Keratinocyte (primary cell): ENCODE measurements at regions not wholly inside any gene's neighbourhood (a gene's known extent, or its start where the extent isn't known, plus 50 kb on each side); places are given as distances from the start of the nearest gene placed in this dataset.

Source experiments
- DNase-seq: peaks from one replicate; pipeline ENCODE4 v3.0.0-alpha.2; 2011; ENCODE audit warnings: low read depth, missing footprints, low spot score
- FAIRE-seq: peaks from 2 replicates; lab custom pipeline; 2011; peaks lifted over from hg19 to GRCh38; lab: Jason Lieb, UNC
- H2AFZ ChIP-seq: 2 replicates; pipeline ENCODE4 v1.6.0; 2012; ENCODE audit warnings: low read length, control low read depth, inconsistent platforms; ENCODE audit not compliant: control insufficient read depth
- H3K27ac ChIP-seq: 2 replicates; pipeline ENCODE4 v1.5.1; 2011; ENCODE audit warnings: low read length; ENCODE audit not compliant: control insufficient read depth, insufficient read depth
- H3K27me3 ChIP-seq: 3 replicates; pipeline ENCODE4 v1.6.0; 2011; ENCODE audit warnings: low read length; ENCODE audit not compliant: control insufficient read depth, insufficient read depth; ENCODE audit errors: extremely low read depth
- H3K36me3 ChIP-seq, 2 experiments: 2 replicates in 1 of 2; 3 replicates in 1 of 2; pipeline ENCODE4 v1.5.1; 2011; ENCODE audit warnings: low read length in 2 of 2, mild to moderate bottlenecking in 1 of 2; ENCODE audit not compliant: control insufficient read depth in 2 of 2, insufficient read depth in 2 of 2; ENCODE audit errors: extremely low read depth in 1 of 2
- H3K4me1 ChIP-seq: 3 replicates; pipeline ENCODE4 v1.5.1; 2011; ENCODE audit warnings: low read length; ENCODE audit not compliant: control insufficient read depth, insufficient read depth; ENCODE audit errors: extremely low read depth
- H3K4me2 ChIP-seq: 3 replicates; pipeline ENCODE4 v1.6.0; 2011; ENCODE audit warnings: low read depth, low read length; ENCODE audit not compliant: control insufficient read depth, insufficient read depth; ENCODE audit errors: extremely low read depth
- H3K4me3 ChIP-seq, 3 experiments: fragments of 200-600 bp in 1 of 3; sonication (generic) in 1 of 3; 2 replicates in 2 of 3; 3 replicates in 1 of 3; pipeline ENCODE4 v1.5.1; 2011 to 2016; ENCODE audit warnings: low read length in 3 of 3, mild to moderate bottlenecking in 3 of 3, control low read depth in 2 of 3, inconsistent platforms in 1 of 3, low read depth in 1 of 3, mixed read lengths in 1 of 3, mixed run types in 1 of 3, moderate library complexity in 1 of 3; ENCODE audit not compliant: control insufficient read depth in 2 of 3, insufficient read depth in 2 of 3; ENCODE audit errors: extremely low read depth in 1 of 3
- H3K79me2 ChIP-seq: 2 replicates; pipeline ENCODE4 v1.6.0; 2012; ENCODE audit warnings: low read length; ENCODE audit not compliant: control insufficient read depth, insufficient read depth
- H3K9ac ChIP-seq: 3 replicates; pipeline ENCODE4 v1.6.0; 2011; ENCODE audit warnings: low read length; ENCODE audit not compliant: control insufficient read depth, insufficient read depth; ENCODE audit errors: extremely low read depth
- H3K9me1 ChIP-seq: 3 replicates; pipeline ENCODE4 v1.6.0; 2011; ENCODE audit warnings: low read length; ENCODE audit not compliant: control insufficient read depth, insufficient read depth; ENCODE audit errors: extremely low read depth
- H3K9me3 ChIP-seq: 2 replicates; pipeline ENCODE4 v1.5.1; 2012; ENCODE audit warnings: low read depth, low read length; ENCODE audit not compliant: control insufficient read depth
- H4K20me1 ChIP-seq: 3 replicates; pipeline ENCODE4 v1.6.0; 2011; ENCODE audit warnings: low read length; ENCODE audit not compliant: control insufficient read depth, insufficient read depth; ENCODE audit errors: extremely low read depth
- CTCF ChIP-seq, 3 experiments: IDR thresholded peaks in 1 of 3; conservative IDR thresholded peaks in 1 of 3; optimal IDR thresholded peaks in 1 of 3; 2 replicates in 2 of 3; 3 replicates in 1 of 3; pipeline versions ENCODE3 to v1.5.1; 2011; ENCODE audit warnings: low read length in 3 of 3, mild to moderate bottlenecking in 3 of 3, moderate library complexity in 2 of 3, control low read depth in 1 of 3, inconsistent platforms in 1 of 3; ENCODE audit not compliant: insufficient read depth in 2 of 3; ENCODE audit errors: extremely low read depth in 1 of 3
- EZH2 ChIP-seq: IDR thresholded peaks from one replicate; pipeline ENCODE4 v1.6.1; 2012; ENCODE audit warnings: inconsistent platforms, mild to moderate bottlenecking, low read length, moderate library complexity
- dilution Hi-C: fragments of 300-500 bp; cut with MboI; formaldehyde crosslinking; loops from one replicate; pipeline ENCODE4 v1.7.0; 2020; ENCODE audit warnings: low sequenced_read_pairs; ENCODE audit not compliant: extremely low pct_ligation_motif_present

GRCh38 chr5:172579403-172579990 is 61.6 kb upstream of the NEURL1B start:
- dilution Hi-C loops: no loop called here
- no peak overlapping the region for H3K4me2 ChIP-seq
- no peak overlapping the region for H2AFZ ChIP-seq
- H3K9me3 ChIP-seq: no peaks in the 10 kb centered on the region
- H3K4me3 ChIP-seq: no peak overlapping the region
- H3K36me3 ChIP-seq: no peaks in the 10 kb centered on the region
- no peaks in the 10 kb centered on the region for H3K9me1 ChIP-seq
- H3K9ac ChIP-seq: no peak overlapping the region
- no peaks in the 10 kb centered on the region for H4K20me1 ChIP-seq
- TF ChIP-seq EZH2: no peak
- TF ChIP-seq CTCF (optimal IDR thresholded peaks at IDR 0.05 in 1 of 3, IDR thresholded peaks at IDR 0.05 in 1 of 3, conservative IDR thresholded peaks at IDR 0.05 in 1 of 3; ENCODE audit: extremely low read depth in 1 of 3, insufficient read depth in 2 of 3, low read length in 3 of 3): no peak
- no peak for DNase-seq
- H3K79me2 ChIP-seq: no peaks in the 10 kb centered on the region
- FAIRE-seq: no peak
- H3K27me3 ChIP-seq: peaks cover 26% of the 10 kb centered on the region
- H3K4me1 ChIP-seq: no peaks in the 10 kb centered on the region
- H3K27ac ChIP-seq: no peak overlapping the region

GRCh38 chr5:172577267-172577909 is 63.7 kb upstream of the NEURL1B start:
- dilution Hi-C loops: no loop called here
- DNase-seq: no peak
- Histone ChIP-seq H3K9ac (no peak overlapping the region), H3K79me2 (no peaks in the 10 kb centered on the region), H3K9me3 (no peaks in the 10 kb centered on the region), H3K27me3 (peaks cover 18% of the 10 kb centered on the region), H3K4me2 (no peak overlapping the region), H3K4me1 (no peaks in the 10 kb centered on the region), H4K20me1 (no peaks in the 10 kb centered on the region), H3K4me3 (no peak overlapping the region), H3K36me3 (no peaks in the 10 kb centered on the region), H3K27ac (no peak overlapping the region), H2AFZ (no peak overlapping the region), H3K9me1 (no peaks in the 10 kb centered on the region)
- no peak for TF ChIP-seq EZH2
- TF ChIP-seq CTCF (optimal IDR thresholded peaks at IDR 0.05 in 1 of 3, IDR thresholded peaks at IDR 0.05 in 1 of 3, conservative IDR thresholded peaks at IDR 0.05 in 1 of 3; ENCODE audit: extremely low read depth in 1 of 3, insufficient read depth in 2 of 3, low read length in 3 of 3): no peak
- FAIRE-seq: no peak
